Sigmoid colon (tissue), 6 donors: ENCODE measurements at regions not wholly inside any gene's neighbourhood (a gene's known extent, or its start where the extent isn't known, plus 50 kb on each side); places are given as distances from the start of the nearest gene placed in this dataset.
"Not testable (repeated sequence)": the region's sequence is repeated elsewhere in the genome, so short reads cannot be mapped to it uniquely, and the experiment has no call there.

Source experiments
- DNase-seq: peaks from one replicate; pipeline ENCODE4 v3.0.0-alpha.2; 2019
- H3K27ac ChIP-seq, 4 donors: fragments of 200-600 bp; sonication (generic); one replicate each; pipeline ENCODE4 v1.5.1; 2016 to 2019; ENCODE audit warnings: mild to moderate bottlenecking in 1 of 4
- H3K27me3 ChIP-seq, 3 donors: fragments of 200-600 bp; sonication (generic); one replicate each; pipeline ENCODE4 v1.5.1; 2019; ENCODE audit warnings: mild to moderate bottlenecking in 1 of 3
- H3K36me3 ChIP-seq, 4 donors: fragments of 200-600 bp; sonication (generic); one replicate each; pipeline ENCODE4 v1.5.1; 2016 to 2019
- H3K4me1 ChIP-seq, 4 donors: fragments of 200-600 bp; sonication (generic); one replicate each; pipeline ENCODE4 v1.5.1; 2017 to 2019
- H3K4me3 ChIP-seq, 4 donors: fragments of 200-600 bp; sonication (generic); one replicate each; pipeline ENCODE4 v1.5.1; 2017 to 2019; ENCODE audit warnings: mild to moderate bottlenecking in 2 of 4, moderate library complexity in 1 of 4
- H3K9me3 ChIP-seq, 4 donors: fragments of 200-600 bp in 3 of 4; sonication (generic) in 3 of 4; one replicate each; pipeline versions ENCODE4 v1.5.1 to v1.6.1; 2013 to 2019
- EP300 ChIP-seq, 4 donors: sonication (generic); formaldehyde crosslinking; IDR thresholded peaks; one replicate each; pipeline ENCODE4 v1.6.1; 2017; ENCODE audit warnings: antibody characterized with exemption in 4 of 4
- POLR2A ChIP-seq, 2 donors: fragments of 450-650 bp; IDR thresholded peaks; one replicate each; pipeline ENCODE4 v1.6.1; 2016; ENCODE audit warnings: antibody characterized with exemption in 2 of 2, mild to moderate bottlenecking in 2 of 2, moderate library complexity in 2 of 2
- POLR2AphosphoS5 ChIP-seq, 4 donors: sonication (generic); formaldehyde crosslinking; IDR thresholded peaks; one replicate each; pipeline ENCODE4 v1.6.1; 2017; ENCODE audit warnings: antibody characterized with exemption in 4 of 4
- WGBS, 2 donors: extraction: QIAGEN DNeasy Blood & Tissue Kit; methylation state at CpG; one replicate each; pipeline ENCODE4 v1.1.7; 2013; 5-methylcytosine and 5-hydroxymethylcytosine counted together
- intact Hi-C: fragments of 100-400 bp; cut with DNase I; formaldehyde crosslinking; loops from one replicate; pipeline ENCODE4 v1.15.1; 2023
- TF ChIP-seq, protein P1 (sequence below), 4 experiments: fragments of 450-650 bp in 3 of 4; fragments of 200-600 bp in 1 of 4; IDR thresholded peaks; one replicate each; pipeline ENCODE4 v1.5.1; 2016 to 2019; ENCODE audit warnings: antibody characterized with exemption in 4 of 4, mild to moderate bottlenecking in 3 of 4, moderate library complexity in 2 of 4
- donor health status: healthy with polysubstance abuse.
- donor health status: healthy.

DNA sequence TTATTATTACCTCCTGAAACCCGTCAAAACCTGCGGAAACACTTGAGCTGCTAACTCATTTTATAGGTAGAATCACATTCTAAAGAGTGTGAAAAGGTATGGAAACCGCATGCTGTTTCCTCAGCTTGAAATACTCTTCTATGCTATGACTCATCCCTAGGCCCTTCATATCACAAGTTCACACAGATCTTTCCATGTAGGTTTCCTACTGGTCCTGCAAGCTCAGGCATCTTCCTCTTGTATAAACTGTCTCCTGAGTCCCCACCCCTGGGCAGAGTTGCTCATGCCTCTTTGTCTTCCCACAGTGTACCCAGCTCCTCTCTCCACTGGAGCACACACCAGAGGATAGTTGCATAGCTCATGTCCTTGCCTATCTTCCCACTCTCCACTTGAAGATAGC, 84.7 kb downstream of the CMAS start:
- WGBS, 2 donors = 92 to 93% methylated on average over 3 of the region's 3 CpGs
- Histone ChIP-seq H3K27ac (no peak overlapping the region), H3K4me3 (no peak overlapping the region), H3K27me3 (no peaks in the 10 kb centered on the region), H3K4me1 (no peaks in the 10 kb centered on the region), H3K9me3 (peaks cover 0 to 5% (median 0%) of the 10 kb centered on the region in 4 donors), H3K36me3 (no peaks in the 10 kb centered on the region)
- DNase-seq = no peak
- intact Hi-C loops = no loop called here
- TF ChIP-seq EP300 (IDR thresholded peaks at IDR 0.05) = no peak
- TF ChIP-seq, protein P1, sequence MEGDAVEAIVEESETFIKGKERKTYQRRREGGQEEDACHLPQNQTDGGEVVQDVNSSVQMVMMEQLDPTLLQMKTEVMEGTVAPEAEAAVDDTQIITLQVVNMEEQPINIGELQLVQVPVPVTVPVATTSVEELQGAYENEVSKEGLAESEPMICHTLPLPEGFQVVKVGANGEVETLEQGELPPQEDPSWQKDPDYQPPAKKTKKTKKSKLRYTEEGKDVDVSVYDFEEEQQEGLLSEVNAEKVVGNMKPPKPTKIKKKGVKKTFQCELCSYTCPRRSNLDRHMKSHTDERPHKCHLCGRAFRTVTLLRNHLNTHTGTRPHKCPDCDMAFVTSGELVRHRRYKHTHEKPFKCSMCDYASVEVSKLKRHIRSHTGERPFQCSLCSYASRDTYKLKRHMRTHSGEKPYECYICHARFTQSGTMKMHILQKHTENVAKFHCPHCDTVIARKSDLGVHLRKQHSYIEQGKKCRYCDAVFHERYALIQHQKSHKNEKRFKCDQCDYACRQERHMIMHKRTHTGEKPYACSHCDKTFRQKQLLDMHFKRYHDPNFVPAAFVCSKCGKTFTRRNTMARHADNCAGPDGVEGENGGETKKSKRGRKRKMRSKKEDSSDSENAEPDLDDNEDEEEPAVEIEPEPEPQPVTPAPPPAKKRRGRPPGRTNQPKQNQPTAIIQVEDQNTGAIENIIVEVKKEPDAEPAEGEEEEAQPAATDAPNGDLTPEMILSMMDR (IDR thresholded peaks at IDR 0.05) = no peak
- no peak for TF ChIP-seq POLR2A (IDR thresholded peaks at IDR 0.05)
- no peak for TF ChIP-seq POLR2AphosphoS5 (IDR thresholded peaks at IDR 0.05)

DNA sequence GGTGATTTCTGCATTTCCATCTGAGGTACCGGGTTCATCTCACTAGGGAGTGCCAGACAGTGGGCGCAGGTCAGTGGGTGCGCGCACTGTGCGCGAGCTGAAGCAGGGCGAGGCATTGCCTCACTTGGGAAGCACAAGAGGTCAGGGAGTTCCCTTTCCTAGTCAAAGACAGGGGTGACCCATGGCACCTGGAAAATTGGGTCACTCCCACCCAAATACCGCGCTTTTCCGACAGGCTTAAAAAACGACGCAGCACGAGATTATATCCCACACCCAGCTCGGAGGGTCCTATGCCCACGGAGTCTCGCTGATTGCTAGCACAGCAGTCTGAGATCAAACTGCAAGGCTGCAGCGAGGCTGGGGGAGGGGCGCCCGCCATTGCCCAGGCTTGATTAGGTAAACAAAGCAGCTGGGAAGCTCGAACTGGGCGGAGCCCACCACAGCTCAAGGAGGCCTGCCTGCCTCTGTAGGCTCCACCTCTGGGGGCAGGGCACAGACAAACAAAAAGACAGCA, 90.6 kb downstream of the CMAS start:
- H3K27ac ChIP-seq, H3K9me3 ChIP-seq, intact Hi-C loops, H3K4me3 ChIP-seq, H3K4me1 ChIP-seq, H3K36me3 ChIP-seq, DNase-seq, H3K27me3 ChIP-seq: not testable (repeated sequence)
- WGBS, 2 donors = 71 to 77% methylated on average over 20 of the region's 21 CpGs
